ENCODE measurements at regions not wholly inside any gene's neighbourhood (a gene's known extent, or its start where the extent isn't known, plus 50 kb on each side); places are given as distances from the start of the nearest gene placed in this dataset.

GRCh38 chr11:19466314-19466713 lies 225.6 kb upstream of the E2F8 start:
- Histone ChIP-seq H3K4me3 (no peak overlapping the region), H3K36me3 (replicated peaks in 1 of 2) (no peaks in the 10 kb centered on the region), H3K27ac (no peak overlapping the region), H3K9me3 (replicated peaks in 1 of 3) (no peaks in the 10 kb centered on the region), H3K27me3 (no peaks in the 10 kb centered on the region), H3K4me1 (replicated peaks in 1 of 2) (no peaks in the 10 kb centered on the region)
- DNase-seq = no peak
- 65 to 71% (median 70%) methylated on average over 7 of the region's 7 CpGs for WGBS, 4 donors
- TF ChIP-seq POLR2A (IDR thresholded peaks at IDR 0.05) = no peak
- no peak for TF ChIP-seq CTCF (IDR thresholded peaks at IDR 0.05)
- intact Hi-C loops (cut with DNase I) = no loop called here

- Histone ChIP-seq H3K27me3 (no peaks in the 10 kb centered on the region), H3K4me1 (replicated peaks in 1 of 2) (peaks cover 0 to 3% of the 10 kb centered on the region in 2 donors), H3K36me3 (replicated peaks in 1 of 2) (no peaks in the 10 kb centered on the region), H3K4me3 (no peak overlapping the region), H3K9me3 (replicated peaks in 1 of 3) (no peaks in the 10 kb centered on the region), H3K27ac (no peak overlapping the region)
- no peak for TF ChIP-seq POLR2A (IDR thresholded peaks at IDR 0.05)
- no peak for TF ChIP-seq CTCF (IDR thresholded peaks at IDR 0.05)
- intact Hi-C loops (cut with DNase I) = no loop called here
- DNase-seq = no peak
- 81 to 87% (median 82%) methylated on average over 7 of the region's 7 CpGs for WGBS, 4 donors
Observed at GRCh38 chr11:19463976-19464375, 223.2 kb upstream of the E2F8 start.

- DNase-seq = peak in 5 of 7 donors; percentile 23 to 61 (median 33)
- H3K27ac ChIP-seq = no peak overlapping the region
- H3K4me1 ChIP-seq (replicated peaks in 1 of 2) = peaks cover 0 to 3% of the 10 kb centered on the region in 2 donors
- no peak overlapping the region for H3K4me3 ChIP-seq
- TF ChIP-seq CTCF (IDR thresholded peaks at IDR 0.05) (no peak), POLR2A (IDR thresholded peaks at IDR 0.05) (no peak)
- no peaks in the 10 kb centered on the region for H3K27me3 ChIP-seq
- no peaks in the 10 kb centered on the region for H3K36me3 ChIP-seq (replicated peaks in 1 of 2)
- H3K9me3 ChIP-seq (replicated peaks in 1 of 3) = no peaks in the 10 kb centered on the region
- 43 to 65% (median 58%) methylated on average over 6 of the region's 6 CpGs for WGBS, 4 donors
- intact Hi-C loops (cut with DNase I) = no loop called here
Observed at GRCh38 chr11:19460718-19461405, 220.1 kb upstream of the E2F8 start.

GRCh38 chr11:19459240-19459639 lies 218.5 kb upstream of the E2F8 start:
- H3K4me1 ChIP-seq (replicated peaks in 1 of 2) = peaks cover 0 to 3% of the 10 kb centered on the region in 2 donors
- TF ChIP-seq CTCF (IDR thresholded peaks at IDR 0.05) (no peak), POLR2A (IDR thresholded peaks at IDR 0.05) (no peak)
- H3K36me3 ChIP-seq (replicated peaks in 1 of 2) = no peaks in the 10 kb centered on the region

More at GRCh38 chr11:19459240-19459639, 218.5 kb upstream of the E2F8 start:
- no peak for DNase-seq
- H3K27me3 ChIP-seq = no peaks in the 10 kb centered on the region
- intact Hi-C loops (cut with DNase I) = no loop called here
- no peak overlapping the region for H3K4me3 ChIP-seq
- no peak overlapping the region for H3K27ac ChIP-seq
- H3K9me3 ChIP-seq (replicated peaks in 1 of 3) = no peaks in the 10 kb centered on the region

Data from adrenal gland (tissue), 9 donors.